ENCODE measurements at regions not wholly inside any gene's neighbourhood (a gene's known extent, or its start where the extent isn't known, plus 50 kb on each side); places are given as distances from the start of the nearest gene placed in this dataset.

GRCh38 chr4:8697826-8698225 is 105.3 kb downstream of the CPZ start (continued):
- TF ChIP-seq NANOG (IDR thresholded peaks at IDR 0.05; ENCODE audit: insufficient read depth, low read depth, low read length, poor library complexity, severe bottlenecking) (no peak), ATF2 (IDR thresholded peaks at IDR 0.05; ENCODE audit: low read length) (no peak), CEBPB (IDR thresholded peaks at IDR 0.05; ENCODE audit: low read depth, low read length) (no peak)

Data from H1 (cell line).